Lung (tissue), 11 donors: ENCODE measurements at regions not wholly inside any gene's neighbourhood (a gene's known extent, or its start where the extent isn't known, plus 50 kb on each side); places are given as distances from the start of the nearest gene placed in this dataset.

Source experiments
- ATAC-seq: fragments of 200-7000 bp; cut with Tn5 transposase; one replicate; pipeline ENCODE4 v1.9.1; 2020; ENCODE audit warnings: moderate number of reproducible peaks; ENCODE audit not compliant: insufficient read depth, low FRiP score
- DNase-seq, 3 donors: peaks; one replicate each; pipeline ENCODE4 v3.0.0-alpha.2; 2013 to 2017
- H3K27ac ChIP-seq, 2 donors: one replicate each; pipeline ENCODE4 v1.5.1; 2013; ENCODE audit warnings: mild to moderate bottlenecking in 2 of 2, moderate library complexity in 2 of 2, control low read depth in 1 of 2, inconsistent platforms in 1 of 2, low read depth in 1 of 2, low read length in 1 of 2
- H3K27me3 ChIP-seq, 3 donors: one replicate each; pipeline ENCODE4 v1.5.1; 2013; ENCODE audit warnings: low read length in 2 of 3; ENCODE audit not compliant: control insufficient read depth in 3 of 3, insufficient read depth in 3 of 3
- H3K36me3 ChIP-seq, 4 donors: one replicate each; pipeline ENCODE4 v1.5.1; 2013; ENCODE audit warnings: low read length in 4 of 4, mild to moderate bottlenecking in 1 of 4, moderate library complexity in 1 of 4; ENCODE audit not compliant: control insufficient read depth in 4 of 4, insufficient read depth in 4 of 4
- H3K4me1 ChIP-seq, 5 donors: one replicate each; pipeline ENCODE4 v1.5.1; 2013; ENCODE audit warnings: low read length in 5 of 5, mild to moderate bottlenecking in 2 of 5, moderate library complexity in 1 of 5; ENCODE audit not compliant: control insufficient read depth in 5 of 5, insufficient read depth in 5 of 5
- H3K4me3 ChIP-seq: one replicate; pipeline ENCODE4 v1.5.1; 2013; ENCODE audit warnings: mild to moderate bottlenecking, control low read depth, moderate library complexity
- H3K9ac ChIP-seq, 2 donors: one replicate each; pipeline ENCODE4 v1.5.1; 2013; ENCODE audit warnings: low read length in 2 of 2, control low read depth in 1 of 2; ENCODE audit not compliant: insufficient read depth in 1 of 2
- H3K9me3 ChIP-seq, 4 donors: one replicate each; pipeline ENCODE4 v1.5.1; 2013; ENCODE audit warnings: low read length in 3 of 4, mild to moderate bottlenecking in 1 of 4, moderate library complexity in 1 of 4; ENCODE audit not compliant: control insufficient read depth in 4 of 4, insufficient read depth in 3 of 4
- CTCF ChIP-seq: IDR thresholded peaks from 2 replicates; pipeline ENCODE4 v1.5.1; 2012; ENCODE audit warnings: mild to moderate bottlenecking; ENCODE audit errors: control extremely low read depth, extremely low read depth
- WGBS, 2 donors: extraction: QIAGEN DNeasy Blood & Tissue Kit; methylation state at CpG; one replicate each; pipeline ENCODE4 v1.1.7; 2013; 5-methylcytosine and 5-hydroxymethylcytosine counted together
- donor health status: control.
- donor health status: control.
- donor health status: Bipolar disorder and iron deficiency.
- donor health status: healthy.
- donor health status: DM: yes; HTN: yes; CAD: no.

- H3K36me3 ChIP-seq: no peaks in the 10 kb centered on the region
- H3K27ac ChIP-seq: no peak overlapping the region
- no peak for TF ChIP-seq CTCF
- peaks cover 0 to 12% (median 0%) of the 10 kb centered on the region in 5 donors for H3K4me1 ChIP-seq
- DNase-seq (peak; percentile 36 to 55 (median 53)), ATAC-seq (no peak)
- no peaks in the 10 kb centered on the region for H3K9me3 ChIP-seq
- H3K27me3 ChIP-seq: no peaks in the 10 kb centered on the region
- WGBS, 2 donors: 30 to 56% methylated on average over 10 of the region's 10 CpGs
- no peak overlapping the region for H3K9ac ChIP-seq
- no peak overlapping the region for H3K4me3 ChIP-seq
These were observed 247.0 kb downstream of the STK31 start for GRCh38 chr7:23956772-23957576.

GRCh38 chr7:23959821-23960220 is 249.8 kb downstream of the STK31 start:
- no peak overlapping the region for H3K9ac ChIP-seq
- peaks cover 0 to 21% (median 0%) of the 10 kb centered on the region in 5 donors for H3K4me1 ChIP-seq
- H3K36me3 ChIP-seq: no peaks in the 10 kb centered on the region
- H3K27ac ChIP-seq: no peak overlapping the region
- no peaks in the 10 kb centered on the region for H3K9me3 ChIP-seq
- TF ChIP-seq CTCF: no peak
- ATAC-seq (no peak), DNase-seq (no peak)
- no peak overlapping the region for H3K4me3 ChIP-seq
- 67 to 79% methylated on average over 3 of the region's 3 CpGs for WGBS, 2 donors
- no peaks in the 10 kb centered on the region for H3K27me3 ChIP-seq

- peaks cover 0 to 21% (median 0%) of the 10 kb centered on the region in 5 donors for H3K4me1 ChIP-seq
- H3K36me3 ChIP-seq: no peaks in the 10 kb centered on the region
- H3K27me3 ChIP-seq: no peaks in the 10 kb centered on the region
- TF ChIP-seq CTCF: no peak
- no peak overlapping the region for H3K9ac ChIP-seq
- DNase-seq (no peak), ATAC-seq (no peak)
- no peak overlapping the region for H3K27ac ChIP-seq
- no peaks in the 10 kb centered on the region for H3K9me3 ChIP-seq
- no peak overlapping the region for H3K4me3 ChIP-seq
- 54 to 69% methylated on average over 2 of the region's 2 CpGs for WGBS, 2 donors
These were observed 250.3 kb downstream of the STK31 start for GRCh38 chr7:23960361-23960760.
